Stimulated activated CD4-positive, alpha-beta T cell treated with anti-CD3 and anti-CD28 coated beads, Interleukin-12 subunit alpha, Interleukin-12 subunit beta, amount 100 ng/mL, for 48 hours (primary cell): ENCODE measurements at regions not wholly inside any gene's neighbourhood (a gene's known extent, or its start where the extent isn't known, plus 50 kb on each side); places are given as distances from the start of the nearest gene placed in this dataset.

Source experiments
- DNase-seq, 3 donors: peaks; one replicate each; pipeline ENCODE4 v3.0.0-alpha.2; 2020; ENCODE audit warnings: low read depth in 2 of 3, low spot score in 1 of 3

- no peak for DNase-seq
These were observed 97.5 kb upstream of the SPATS2L start for GRCh38 chr2:200209030-200209429.

GRCh38 chr2:200211643-200212042, 94.8 kb upstream of the SPATS2L start:
- DNase-seq = no peak

- DNase-seq = no peak
These were observed 93.5 kb upstream of the SPATS2L start for GRCh38 chr2:200212862-200213425.

GRCh38 chr2:200216310-200216709, 90.2 kb upstream of the SPATS2L start:
- DNase-seq = no peak

GRCh38 chr2:200217320-200217719, 89.2 kb upstream of the SPATS2L start:
- DNase-seq = no peak

- no peak for DNase-seq
These were observed 87.8 kb upstream of the SPATS2L start for GRCh38 chr2:200218645-200219044.

GRCh38 chr2:200219309-200220113, 87.0 kb upstream of the SPATS2L start:
- DNase-seq = no peak

- DNase-seq = no peak
These were observed 86.2 kb upstream of the SPATS2L start for GRCh38 chr2:200220251-200220650.

- DNase-seq = no peak
These were observed 85.2 kb upstream of the SPATS2L start for GRCh38 chr2:200221055-200221955.

- no peak for DNase-seq
These were observed 83.7 kb upstream of the SPATS2L start for GRCh38 chr2:200222791-200223190.

GRCh38 chr2:200223205-200223784, 83.2 kb upstream of the SPATS2L start:
- DNase-seq = no peak

GRCh38 chr2:200225951-200226350, 80.5 kb upstream of the SPATS2L start:
- no peak for DNase-seq

- DNase-seq = no peak
These were observed 79.8 kb upstream of the SPATS2L start for GRCh38 chr2:200226451-200227426.

GRCh38 chr2:200230716-200231115, 75.8 kb upstream of the SPATS2L start:
- no peak for DNase-seq

- DNase-seq = no peak
These were observed 71.0 kb upstream of the SPATS2L start for GRCh38 chr2:200235533-200235932.

GRCh38 chr2:200239216-200239615, 67.3 kb upstream of the SPATS2L start:
- peak in 1 of 3 donors; percentile 2 for DNase-seq

- DNase-seq = no peak
These were observed 63.9 kb upstream of the SPATS2L start for GRCh38 chr2:200242570-200242969.

- no peak for DNase-seq
These were observed 63.1 kb upstream of the SPATS2L start for GRCh38 chr2:200243441-200243840.

GRCh38 chr2:200244111-200244510, 62.4 kb upstream of the SPATS2L start:
- no peak for DNase-seq

- DNase-seq = no peak
These were observed 59.0 kb upstream of the SPATS2L start for GRCh38 chr2:200247494-200247893.
